ENCODE measurements at regions not wholly inside any gene's neighbourhood (a gene's known extent, or its start where the extent isn't known, plus 50 kb on each side); places are given as distances from the start of the nearest gene placed in this dataset.
"Not testable (repeated sequence)": the region's sequence is repeated elsewhere in the genome, so short reads cannot be mapped to it uniquely, and the experiment has no call there.

DNA sequence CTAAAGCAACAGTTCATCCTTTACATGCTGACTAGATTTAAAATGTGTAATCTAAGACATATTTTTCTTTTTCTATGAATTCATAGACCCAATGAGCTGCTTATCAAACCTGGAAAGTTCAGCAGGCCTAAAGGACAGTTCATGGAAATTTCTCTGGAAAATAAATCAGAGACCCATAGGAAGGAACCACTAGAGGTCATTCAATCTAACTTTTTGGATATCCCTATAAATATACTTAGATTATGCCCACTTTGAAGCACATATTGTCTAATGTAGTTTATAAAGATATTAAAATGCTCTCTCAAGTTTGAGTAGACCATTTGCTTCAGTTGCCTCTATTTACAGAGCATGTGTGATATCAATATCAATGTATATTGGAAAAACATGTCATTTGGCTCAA, 473.0 kb downstream of the FAT4 start:
- DNase-seq (ENCODE audit: extremely low read depth, low read depth): no peak

DNA sequence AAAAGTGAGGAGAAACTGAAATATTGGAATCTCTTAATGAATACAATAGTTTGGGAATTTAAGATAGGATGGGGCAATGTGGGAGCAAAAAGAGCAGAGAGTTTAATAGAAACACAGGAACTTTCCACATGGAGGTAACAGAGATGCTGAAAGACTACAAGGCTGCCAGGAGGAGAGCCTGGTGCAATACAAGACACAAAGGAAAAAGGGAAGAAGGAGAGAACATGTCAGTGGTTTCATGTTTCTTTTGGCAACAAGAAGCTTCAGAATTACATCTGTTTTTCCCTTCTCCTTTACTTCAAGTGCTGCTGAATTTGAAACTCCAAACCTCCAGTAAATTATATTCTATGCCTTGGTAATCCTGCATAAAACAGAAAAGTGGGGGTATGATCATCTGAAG, 474.3 kb downstream of the FAT4 start:
- DNase-seq (ENCODE audit: extremely low read depth, low read depth): no peak

GRCh38 chr4:125791896-125792295, 477.1 kb downstream of the FAT4 start:
- DNase-seq (ENCODE audit: extremely low read depth, low read depth): no peak

GRCh38 chr4:125794989-125795388, 480.2 kb downstream of the FAT4 start:
- no peak for DNase-seq (ENCODE audit: extremely low read depth, low read depth)

DNA sequence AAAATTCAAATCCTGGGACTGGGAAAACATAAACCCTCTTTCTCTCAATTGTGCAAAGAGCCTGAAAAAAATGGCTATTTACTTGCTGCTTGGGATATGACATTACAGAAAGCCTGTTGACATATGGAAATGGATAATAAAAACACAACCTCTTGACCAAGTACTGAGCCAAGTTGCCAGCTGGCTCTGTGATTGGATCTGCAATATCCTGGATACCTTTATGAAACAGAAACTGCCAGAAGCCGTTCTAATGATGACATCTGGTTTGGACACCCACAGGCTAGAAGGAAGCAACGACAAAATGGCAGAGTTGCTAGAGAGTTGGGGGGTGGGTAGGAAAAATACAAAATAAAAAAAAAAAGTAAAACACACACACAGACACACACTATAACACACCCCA, 481.4 kb downstream of the FAT4 start:
- no peak for DNase-seq (ENCODE audit: extremely low read depth, low read depth)

- DNase-seq (ENCODE audit: extremely low read depth, low read depth): not testable (repeated sequence)
Measured at GRCh38 chr4:125797621-125798020, 482.9 kb downstream of the FAT4 start.

DNA sequence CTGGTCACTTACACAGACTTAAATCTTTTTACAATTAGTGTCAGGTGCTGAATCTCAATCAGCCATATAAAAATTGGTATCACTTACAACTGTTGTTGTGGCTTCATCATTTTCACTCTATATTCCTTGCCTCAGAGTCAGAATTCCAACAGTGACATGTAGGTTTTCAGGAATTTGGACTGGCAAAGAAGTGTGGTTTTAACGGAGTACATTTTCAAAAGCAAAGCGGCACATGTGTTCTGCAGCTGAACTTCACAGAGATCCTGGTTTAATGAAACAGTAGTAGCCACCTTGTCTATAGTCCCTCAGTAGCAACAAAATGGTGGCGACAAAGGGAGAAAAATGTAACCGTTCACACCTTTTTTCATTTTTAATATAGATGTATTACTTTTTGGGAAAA, 486.6 kb downstream of the FAT4 start:
- no peak for DNase-seq (ENCODE audit: extremely low read depth, low read depth)

- DNase-seq (ENCODE audit: extremely low read depth, low read depth): no peak
Measured at GRCh38 chr4:125801924-125802323, 487.2 kb downstream of the FAT4 start.

GRCh38 chr4:125808022-125808421, 493.3 kb downstream of the FAT4 start:
- DNase-seq (ENCODE audit: extremely low read depth, low read depth): no peak

DNA sequence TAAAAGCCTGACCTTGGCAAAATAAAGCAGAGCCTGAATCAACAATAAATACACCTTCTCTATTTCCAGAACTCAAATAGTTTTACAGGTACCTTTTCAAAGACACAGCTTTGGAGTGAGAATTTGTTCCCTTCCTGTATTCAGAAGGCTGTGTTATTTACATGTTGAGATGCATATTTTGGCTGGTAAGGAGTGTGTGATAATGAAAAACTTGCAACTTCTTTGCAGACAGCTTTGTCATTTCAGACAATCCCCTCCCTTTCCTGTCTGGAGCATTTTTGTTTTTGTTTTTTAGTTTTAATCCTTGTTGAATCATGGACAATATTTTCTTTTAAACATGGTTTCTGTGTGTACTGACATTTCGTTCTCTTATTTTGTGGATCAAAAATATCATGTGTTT, 493.8 kb downstream of the FAT4 start:
- DNase-seq (ENCODE audit: extremely low read depth, low read depth): no peak

DNA sequence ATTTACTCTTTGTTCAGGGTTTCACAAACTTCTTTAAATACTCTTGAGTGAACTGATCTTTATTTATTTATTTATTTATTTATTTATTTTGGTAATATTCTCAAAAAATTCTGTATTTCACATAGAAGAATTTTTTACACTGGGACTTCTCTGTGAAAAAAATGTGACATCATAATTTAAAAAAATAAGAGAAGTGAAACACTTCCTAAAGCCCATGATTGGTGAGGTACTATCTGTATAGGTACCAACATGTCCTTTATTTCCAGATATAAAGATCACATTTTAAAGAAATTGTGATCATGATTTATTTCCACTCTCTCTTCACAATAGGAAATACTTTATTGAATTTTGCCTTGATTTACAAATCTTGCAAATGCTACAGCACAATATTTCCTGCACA, 497.1 kb downstream of the FAT4 start:
- no peak for DNase-seq (ENCODE audit: extremely low read depth, low read depth)

- DNase-seq (ENCODE audit: extremely low read depth, low read depth): no peak
Measured at GRCh38 chr4:125826801-125827695, 512.3 kb downstream of the FAT4 start.

DNA sequence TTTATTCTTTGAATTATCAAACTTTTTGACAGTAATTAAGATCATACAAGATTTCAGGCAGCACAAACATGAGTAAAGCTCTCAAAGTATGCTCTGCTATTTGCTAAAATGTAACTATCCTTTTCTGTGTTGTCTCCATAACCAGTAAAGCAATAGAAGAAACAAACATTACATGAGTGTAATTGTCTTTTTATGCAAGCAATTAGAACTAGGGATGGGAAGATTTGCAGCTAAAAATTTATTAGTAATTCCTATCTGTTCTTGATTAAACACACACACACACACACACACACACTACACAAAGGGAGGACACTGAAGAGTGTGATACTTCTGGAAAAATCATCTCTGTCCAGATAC, 512.9 kb downstream of the FAT4 start:
- no peak for DNase-seq (ENCODE audit: extremely low read depth, low read depth)

- no peak for DNase-seq (ENCODE audit: extremely low read depth, low read depth)
Measured at GRCh38 chr4:125828346-125828745, 513.6 kb downstream of the FAT4 start.

- DNase-seq (ENCODE audit: extremely low read depth, low read depth): no peak
Measured at GRCh38 chr4:125832161-125832560, 517.4 kb downstream of the FAT4 start.

DNA sequence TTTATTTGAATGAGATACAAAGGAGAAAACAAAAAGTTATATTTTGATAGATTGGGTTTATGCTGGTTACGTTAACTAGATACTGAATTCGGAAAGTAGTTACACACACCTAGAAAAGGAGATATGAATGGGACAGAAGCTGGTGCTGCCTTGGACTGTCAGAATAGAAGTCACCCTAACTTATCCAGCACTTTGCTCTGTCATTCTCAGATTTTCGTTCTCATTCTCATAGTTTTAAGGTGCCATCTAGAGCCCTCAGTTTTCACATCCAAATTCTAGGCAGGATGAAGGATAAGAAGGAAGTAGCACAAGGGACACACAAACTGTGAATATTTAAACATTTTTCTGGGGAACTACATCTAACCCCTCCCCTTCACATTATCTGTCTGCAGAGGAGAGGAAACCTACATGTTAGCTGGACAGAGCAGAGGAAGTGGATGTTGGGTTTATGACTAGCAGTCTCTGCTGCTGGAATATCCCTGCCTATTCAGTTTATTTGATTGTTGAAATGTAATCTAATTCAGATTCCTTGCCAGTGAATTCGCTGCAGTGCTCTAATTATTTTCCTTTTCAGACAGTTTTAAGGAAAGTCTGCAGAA, 521.9 kb downstream of the FAT4 start:
- DNase-seq (ENCODE audit: extremely low read depth, low read depth): no peak

- no peak for DNase-seq (ENCODE audit: extremely low read depth, low read depth)
Measured at GRCh38 chr4:125837493-125838201, 522.9 kb downstream of the FAT4 start.

- no peak for DNase-seq (ENCODE audit: extremely low read depth, low read depth)
Measured at GRCh38 chr4:125838202-125838601, 523.4 kb downstream of the FAT4 start.

- DNase-seq (ENCODE audit: extremely low read depth, low read depth): no peak
Measured at GRCh38 chr4:125838924-125839323, 524.2 kb downstream of the FAT4 start.

GRCh38 chr4:125843947-125844346, 529.2 kb downstream of the FAT4 start:
- DNase-seq (ENCODE audit: extremely low read depth, low read depth): no peak

GRCh38 chr4:125847518-125847917, 532.8 kb downstream of the FAT4 start:
- no peak for DNase-seq (ENCODE audit: extremely low read depth, low read depth)

DNA sequence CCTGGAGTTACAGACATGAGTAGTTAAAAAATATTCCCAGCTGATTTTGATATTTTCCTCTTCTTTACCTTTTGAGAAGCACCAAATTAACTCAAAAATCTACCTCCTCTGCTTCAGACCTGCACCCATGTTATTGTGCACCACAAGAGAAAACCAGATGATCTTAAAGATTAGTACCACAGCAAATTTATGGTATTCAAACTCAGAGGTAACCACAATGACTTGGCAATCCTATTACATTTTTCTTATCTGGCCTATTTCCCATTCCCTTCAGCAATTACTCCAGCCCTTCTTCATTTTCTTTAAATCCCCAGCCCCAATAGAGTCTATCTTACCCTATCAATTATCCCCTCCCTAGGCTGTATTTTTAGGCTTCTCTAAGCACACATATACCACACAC, 535.1 kb downstream of the FAT4 start:
- DNase-seq (ENCODE audit: extremely low read depth, low read depth): no peak

Data from NCI-H460 (cell line).